ENCODE measurements at regions not wholly inside any gene's neighbourhood (a gene's known extent, or its start where the extent isn't known, plus 50 kb on each side); places are given as distances from the start of the nearest gene placed in this dataset.

GRCh38 chr7:46750321-46750865 is 829.3 kb upstream of the IGFBP3 start:
- 78% methylated on average over 4 of the region's 4 CpGs for WGBS (ENCODE audit: insufficient coverage)

DNA sequence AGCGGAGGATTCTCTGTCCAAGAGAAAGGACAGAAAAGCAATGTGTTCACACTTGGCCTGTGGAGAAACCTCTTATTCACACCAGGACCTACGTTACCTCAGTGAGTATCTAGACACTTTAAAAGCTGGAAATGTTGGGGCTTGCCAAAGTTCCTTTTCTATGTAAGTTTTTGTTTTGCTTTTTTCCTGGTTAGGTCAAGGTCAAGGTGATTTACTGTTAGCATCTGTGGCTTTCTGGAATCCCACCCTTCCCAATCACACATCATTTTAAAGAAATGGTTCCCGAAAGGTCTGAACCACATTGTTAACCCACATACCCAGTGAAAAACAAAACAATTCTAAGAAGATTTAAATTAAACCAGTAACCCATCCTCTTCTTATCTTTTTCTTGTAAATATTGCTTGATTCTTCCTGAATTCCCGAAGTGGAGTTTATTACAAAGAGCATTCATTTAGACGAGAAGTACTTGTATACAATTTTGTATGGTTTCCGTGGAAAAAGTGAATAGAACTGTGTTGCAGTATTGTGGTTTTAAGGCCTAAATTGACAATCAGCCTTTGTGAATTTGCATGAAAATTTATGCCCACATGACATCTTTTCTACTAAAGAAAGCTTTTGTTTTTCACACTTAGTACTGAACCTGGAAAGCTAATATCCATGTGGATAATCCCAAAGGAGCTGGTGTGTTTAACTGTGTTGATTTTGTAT is 827.0 kb upstream of the IGFBP3 start:
- H3K36me3 Mint-ChIP-seq: no peaks in the 10 kb centered on the region
- no peak for ATAC-seq
- Histone ChIP-seq H3K4me1 (ENCODE audit: control insufficient read depth, insufficient read depth, low read length) (no peaks in the 10 kb centered on the region), H3K27ac (ENCODE audit: low read length) (no peak overlapping the region), H3K9me3 (ENCODE audit: control insufficient read depth, insufficient read depth, low read length) (no peaks in the 10 kb centered on the region), H3K27me3 (ENCODE audit: control insufficient read depth, insufficient read depth, low read length) (no peaks in the 10 kb centered on the region), H3K36me3 (ENCODE audit: control insufficient read depth, insufficient read depth, low read length) (no peaks in the 10 kb centered on the region), H3K4me3 (ENCODE audit: low read length) (no peak overlapping the region)
- H3K9me3 Mint-ChIP-seq: peaks cover 9 to 24% of the 10 kb centered on the region in 2 donors
- H3K4me1 Mint-ChIP-seq: no peaks in the 10 kb centered on the region
- no peak for DNase-seq
- intact Hi-C loops (cut with micrococcal nuclease): no loop called here
- no peak for TF ChIP-seq CTCF (IDR thresholded peaks at IDR 0.05)
- 94% methylated on average over 5 of the region's 6 CpGs for WGBS (ENCODE audit: insufficient coverage)
- H3K27me3 Mint-ChIP-seq (ENCODE audit: low read depth in 2 of 2): no peaks in the 10 kb centered on the region
- H3K4me3 Mint-ChIP-seq: no peak overlapping the region
- H3K27ac Mint-ChIP-seq: no peak overlapping the region

More at GRCh38 chr7:46750321-46750865, 829.3 kb upstream of the IGFBP3 start:
- no peaks in the 10 kb centered on the region for H3K4me1 ChIP-seq (ENCODE audit: control insufficient read depth, insufficient read depth, low read length)
- DNase-seq (no peak), ATAC-seq (no peak)
- H3K36me3 ChIP-seq (ENCODE audit: control insufficient read depth, insufficient read depth, low read length): no peaks in the 10 kb centered on the region
- no peaks in the 10 kb centered on the region for H3K9me3 ChIP-seq (ENCODE audit: control insufficient read depth, insufficient read depth, low read length)
- no peaks in the 10 kb centered on the region for H3K4me1 Mint-ChIP-seq
- H3K4me3 ChIP-seq (ENCODE audit: low read length): no peak overlapping the region
- H3K4me3 Mint-ChIP-seq: no peak overlapping the region
- no peak overlapping the region for H3K27ac ChIP-seq (ENCODE audit: low read length)
- peaks cover 14 to 22% of the 10 kb centered on the region in 2 donors for H3K9me3 Mint-ChIP-seq
- no peak overlapping the region for H3K27ac Mint-ChIP-seq
- H3K27me3 Mint-ChIP-seq (ENCODE audit: low read depth in 2 of 2): no peaks in the 10 kb centered on the region
- intact Hi-C loops (cut with micrococcal nuclease): no loop called here
- TF ChIP-seq CTCF (IDR thresholded peaks at IDR 0.05): no peak
- H3K27me3 ChIP-seq (ENCODE audit: control insufficient read depth, insufficient read depth, low read length): no peaks in the 10 kb centered on the region
- H3K36me3 Mint-ChIP-seq: no peaks in the 10 kb centered on the region

GRCh38 chr7:46746695-46747687 is 825.9 kb upstream of the IGFBP3 start:
- H3K4me1 Mint-ChIP-seq: no peaks in the 10 kb centered on the region
- H3K36me3 Mint-ChIP-seq: no peaks in the 10 kb centered on the region
- H3K4me3 Mint-ChIP-seq: no peak overlapping the region
- no peaks in the 10 kb centered on the region for H3K9me3 ChIP-seq (ENCODE audit: control insufficient read depth, insufficient read depth, low read length)
- intact Hi-C loops (cut with micrococcal nuclease): no loop called here
- no peaks in the 10 kb centered on the region for H3K27me3 Mint-ChIP-seq (ENCODE audit: low read depth in 2 of 2)
- no peaks in the 10 kb centered on the region for H3K27me3 ChIP-seq (ENCODE audit: control insufficient read depth, insufficient read depth, low read length)
- no peak overlapping the region for H3K27ac Mint-ChIP-seq
- H3K36me3 ChIP-seq (ENCODE audit: control insufficient read depth, insufficient read depth, low read length): no peaks in the 10 kb centered on the region
- ATAC-seq: no peak
- WGBS (ENCODE audit: insufficient coverage): 73% methylated on average over 12 of the region's 13 CpGs
- H3K4me1 ChIP-seq (ENCODE audit: control insufficient read depth, insufficient read depth, low read length): no peaks in the 10 kb centered on the region
- peaks cover 11 to 24% of the 10 kb centered on the region in 2 donors for H3K9me3 Mint-ChIP-seq
- H3K4me3 ChIP-seq (ENCODE audit: low read length): no peak overlapping the region
- no peak for TF ChIP-seq CTCF (IDR thresholded peaks at IDR 0.05)
- no peak overlapping the region for H3K27ac ChIP-seq (ENCODE audit: low read length)
- no peak for DNase-seq

Data from natural killer cell (primary cell).